T-helper 1 cell treated with Interleukin-12 subunit alpha and Interleukin-12 subunit beta and Interleukin-4 antibody, amounts not matched to agents 30 ng/mL and 1 ng/mL, for 36 hours (primary cell): ENCODE measurements at regions not wholly inside any gene's neighbourhood (a gene's known extent, or its start where the extent isn't known, plus 50 kb on each side); places are given as distances from the start of the nearest gene placed in this dataset.

ENCODE experiments used
- intact Hi-C: fragments of 100-400 bp; cut with micrococcal nuclease; formaldehyde crosslinking; loops from one replicate; pipeline ENCODE4 v1.15.1; 2024

GRCh38 chr10:22767859-22768258 is 53.5 kb upstream of the PIP4K2A start:
- intact Hi-C loops = no loop called here

GRCh38 chr10:22766693-22767092 is 52.3 kb upstream of the PIP4K2A start:
- intact Hi-C loops = no loop called here

- intact Hi-C loops = no loop called here
Measured at GRCh38 chr10:22765660-22766547, 51.5 kb upstream of the PIP4K2A start.

- intact Hi-C loops = no loop called here
Measured at GRCh38 chr10:22764639-22765038, 50.3 kb upstream of the PIP4K2A start.
